Dermis microvascular lymphatic vessel endothelial cell (primary cell): ENCODE measurements at regions not wholly inside any gene's neighbourhood (a gene's known extent, or its start where the extent isn't known, plus 50 kb on each side); places are given as distances from the start of the nearest gene placed in this dataset.
A peak's percentile ranks its signal among the peaks of the same experiment; 100 is the strongest.
"Not testable (repeated sequence)": the region's sequence is repeated elsewhere in the genome, so short reads cannot be mapped to it uniquely, and the experiment has no call there.

ENCODE experiments used
- DNase-seq, 2 donors: peaks; one replicate each; pipeline versions ENCODE4 v3.0.0 to v3.0.0-alpha.2; 2010; ENCODE audit warnings: low read depth in 2 of 2

DNA sequence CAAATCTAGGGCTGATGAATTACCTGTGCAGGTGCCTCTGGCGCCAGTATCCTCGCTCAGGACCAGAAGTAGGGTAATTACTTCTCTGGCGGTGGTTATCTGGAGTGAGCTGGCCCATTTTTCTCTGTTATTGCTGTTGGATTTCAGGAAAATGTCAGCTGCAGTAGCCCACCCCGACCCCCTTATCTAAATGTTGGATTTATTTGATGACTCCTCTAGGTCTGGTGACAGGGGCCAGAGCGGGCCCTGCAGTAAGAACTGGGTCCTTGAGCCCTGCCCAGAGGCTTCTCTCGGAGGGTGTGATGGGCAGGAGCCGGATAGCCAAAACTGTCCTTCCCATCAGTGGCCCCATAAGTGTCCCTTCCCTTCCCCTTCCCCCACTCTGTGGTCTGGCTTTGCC is 384.3 kb downstream of the PTPRU start:
- DNase-seq: no peak

DNA sequence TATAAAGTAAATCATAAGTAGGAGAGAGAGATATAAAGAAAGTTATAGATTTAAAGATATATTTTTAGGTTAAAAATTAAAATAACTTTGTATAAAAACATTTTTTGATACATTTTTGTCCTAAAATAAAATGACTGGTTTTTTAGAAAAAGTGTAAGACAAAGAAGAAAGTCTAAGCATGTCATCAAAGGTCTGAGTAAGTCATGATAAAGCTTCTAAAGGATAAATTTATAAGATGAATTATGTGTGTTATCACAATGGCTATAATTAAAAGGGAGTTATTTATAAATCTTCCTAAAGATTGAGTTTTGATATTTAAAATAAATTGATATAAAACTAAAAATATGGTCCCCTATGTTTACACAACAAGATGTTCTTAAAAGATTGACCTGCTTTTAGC is 370.9 kb downstream of the PTPRU start:
- DNase-seq: no peak

DNA sequence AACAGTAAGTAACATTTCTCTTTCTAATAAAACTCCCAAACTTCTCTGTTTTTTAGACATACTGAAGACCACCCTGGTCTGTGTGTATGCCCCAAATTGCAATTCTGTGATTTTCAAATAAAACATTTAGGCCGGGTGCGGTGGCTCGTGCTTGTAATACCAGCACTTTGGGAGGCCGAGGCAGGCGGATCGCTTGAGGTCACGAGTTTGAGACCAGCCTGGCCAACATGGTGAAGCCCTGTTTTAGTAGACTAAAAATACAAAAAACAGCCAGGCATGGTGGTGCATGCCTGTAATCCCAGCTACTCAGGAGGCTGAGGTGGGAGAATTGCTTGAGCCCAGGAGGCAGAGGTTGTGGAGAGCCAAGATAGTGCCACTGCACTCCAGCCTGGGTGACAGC is 368.5 kb downstream of the PTPRU start:
- not testable (repeated sequence) for DNase-seq

DNA sequence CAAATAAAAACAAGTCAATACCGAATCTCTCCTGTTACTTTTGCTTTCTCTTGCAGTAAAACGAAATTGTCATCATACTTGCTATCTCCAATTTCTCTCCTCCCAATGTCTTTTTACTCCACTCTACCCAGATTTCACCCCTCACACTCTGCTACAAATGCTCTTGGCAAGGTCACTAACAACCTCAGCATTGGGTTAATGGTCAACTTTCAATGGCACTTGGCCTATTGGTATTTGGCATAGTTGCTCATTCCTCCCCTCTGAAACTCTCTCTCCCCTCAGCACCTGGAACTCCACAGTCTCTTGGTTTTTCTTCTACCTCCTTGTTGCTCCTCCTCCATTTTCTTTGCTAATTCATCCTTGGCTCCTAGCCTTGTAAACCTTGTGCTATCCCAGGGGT is 367.3 kb downstream of the PTPRU start:
- DNase-seq: no peak

DNA sequence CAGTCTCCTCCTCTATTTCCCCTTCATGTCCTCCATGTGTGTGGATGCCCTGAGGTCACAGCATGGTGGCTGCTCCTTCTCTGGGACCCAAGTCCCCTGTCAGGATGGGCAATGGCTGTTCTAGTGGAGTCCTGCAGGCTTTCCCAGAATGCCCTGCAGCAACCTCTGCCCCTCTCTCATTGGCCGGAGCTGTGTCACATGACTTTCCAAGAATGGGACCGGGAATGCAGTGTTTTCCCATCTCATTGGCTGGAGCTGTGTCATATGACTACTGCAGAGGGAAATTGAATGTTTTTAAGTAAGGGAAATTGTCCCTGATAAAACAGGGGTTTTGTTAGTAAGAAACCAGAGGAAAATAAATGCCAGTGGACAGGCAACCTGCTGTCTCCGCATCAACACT is 365.9 kb downstream of the PTPRU start:
- DNase-seq: no peak

DNA sequence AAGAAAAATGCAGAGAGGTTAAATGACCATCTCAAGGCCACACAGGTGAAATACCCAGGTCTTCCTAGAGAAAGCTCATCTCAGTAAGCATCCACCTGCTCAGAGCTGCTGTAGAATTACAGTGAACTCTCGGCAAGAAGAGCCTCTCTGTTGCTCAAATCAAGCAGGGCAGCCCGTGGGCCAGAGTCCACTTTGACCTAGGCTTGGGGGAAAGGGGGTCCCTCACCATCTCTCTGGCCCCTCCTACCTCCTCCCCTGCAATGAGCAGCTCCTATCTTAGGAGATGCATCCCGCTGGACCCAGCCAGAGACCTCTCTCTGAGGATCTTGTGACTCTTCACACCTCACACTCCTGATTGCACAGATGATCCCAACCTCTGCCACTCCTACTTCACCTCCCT is 364.7 kb downstream of the PTPRU start:
- no peak for DNase-seq

DNA sequence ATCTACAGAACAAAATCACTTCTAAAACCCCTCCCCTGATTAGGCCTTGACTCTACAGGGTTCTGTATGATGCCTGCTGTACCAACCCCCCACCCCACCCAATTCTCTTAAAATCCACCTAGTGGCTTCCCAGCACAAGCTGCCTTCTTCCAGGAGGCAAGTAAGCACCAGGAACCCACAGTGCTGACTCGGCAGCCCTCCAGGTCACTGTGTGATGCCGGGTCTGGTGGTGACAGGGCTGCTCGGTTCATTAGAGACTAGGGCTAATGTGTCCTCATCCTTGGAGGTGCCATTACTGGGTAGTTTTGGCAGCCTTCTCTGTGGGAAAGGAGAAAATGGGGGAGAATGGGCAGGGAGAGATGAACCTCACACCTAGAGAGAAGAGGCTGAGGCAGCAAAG is 363.5 kb downstream of the PTPRU start:
- DNase-seq: no peak

DNA sequence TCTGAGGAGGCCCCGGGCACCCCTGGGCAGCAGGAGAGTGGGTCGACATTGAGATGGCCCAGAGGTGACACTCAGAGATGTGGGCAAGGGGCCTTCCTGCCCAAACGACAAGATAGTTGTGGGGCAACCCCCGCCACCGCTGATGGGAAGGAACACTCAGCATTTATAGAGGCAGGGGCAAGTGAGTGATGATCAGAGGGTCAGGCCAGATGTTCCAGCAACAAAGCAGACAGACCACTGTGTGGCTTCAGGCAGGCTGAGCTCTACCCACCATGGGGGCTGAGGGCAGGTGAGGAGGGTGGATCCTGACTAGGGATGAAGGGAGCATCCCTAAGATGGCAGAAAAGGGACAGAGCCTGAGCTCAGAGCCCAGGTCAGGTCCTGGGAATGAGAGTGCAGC is 362.7 kb downstream of the PTPRU start:
- no peak for DNase-seq

DNA sequence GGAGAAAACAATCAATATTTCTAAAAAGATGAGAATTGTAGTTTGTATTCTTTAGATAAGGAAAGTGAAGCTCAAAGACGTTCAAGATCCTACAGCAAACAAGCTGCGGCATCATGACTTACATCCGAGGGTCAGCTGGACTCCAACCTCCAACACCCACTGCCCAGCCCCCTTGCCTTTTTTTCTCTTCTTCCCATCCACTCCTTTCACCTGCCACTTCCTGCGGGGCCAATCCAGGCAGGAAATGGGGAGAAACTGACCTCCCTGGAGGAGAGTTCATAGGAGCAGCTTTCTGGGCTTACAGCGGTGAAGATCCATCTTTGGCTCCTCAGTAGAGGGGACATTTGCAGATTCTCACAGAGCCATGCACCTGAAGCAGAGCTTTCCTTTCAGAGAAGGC is 361.5 kb downstream of the PTPRU start:
- no peak for DNase-seq

DNA sequence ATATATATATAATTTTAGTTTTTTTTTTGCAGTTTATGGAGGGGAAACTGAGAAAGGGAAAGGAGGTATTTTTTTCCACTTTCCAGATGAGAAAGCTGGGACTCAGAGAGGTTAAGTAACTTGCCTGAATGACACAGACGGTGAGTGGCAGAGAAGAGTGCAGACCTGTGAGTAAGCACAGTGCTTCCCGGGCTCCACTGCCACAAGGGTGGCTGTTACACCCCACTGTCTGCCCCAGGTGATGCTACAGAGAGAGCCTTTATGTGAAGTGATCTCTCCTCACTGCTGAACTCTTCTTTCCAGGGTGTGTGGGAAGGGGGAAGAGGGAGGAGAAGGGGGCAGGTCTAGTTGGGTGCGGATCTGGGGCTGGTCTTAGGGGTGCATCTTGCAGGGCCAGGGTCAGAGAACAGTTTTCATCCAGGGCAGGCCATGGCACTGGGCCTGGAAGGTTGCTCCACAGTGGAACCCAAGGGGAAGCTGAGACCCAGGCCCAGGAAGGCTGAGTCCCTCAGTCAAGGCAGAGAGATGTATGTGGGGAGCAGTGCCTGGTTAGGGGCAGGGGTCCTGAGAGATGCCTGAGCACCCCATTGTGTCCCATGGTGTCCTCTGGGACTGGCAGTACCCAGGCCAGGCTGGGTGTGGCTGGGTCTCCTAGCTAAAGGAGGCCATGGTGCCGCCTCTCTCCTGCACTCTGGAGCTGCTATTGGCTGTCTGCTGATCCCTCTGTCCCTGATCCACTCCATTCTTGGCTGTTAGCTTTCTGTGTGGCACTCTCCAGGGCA is 357.5 kb downstream of the PTPRU start:
- no peak for DNase-seq

DNA sequence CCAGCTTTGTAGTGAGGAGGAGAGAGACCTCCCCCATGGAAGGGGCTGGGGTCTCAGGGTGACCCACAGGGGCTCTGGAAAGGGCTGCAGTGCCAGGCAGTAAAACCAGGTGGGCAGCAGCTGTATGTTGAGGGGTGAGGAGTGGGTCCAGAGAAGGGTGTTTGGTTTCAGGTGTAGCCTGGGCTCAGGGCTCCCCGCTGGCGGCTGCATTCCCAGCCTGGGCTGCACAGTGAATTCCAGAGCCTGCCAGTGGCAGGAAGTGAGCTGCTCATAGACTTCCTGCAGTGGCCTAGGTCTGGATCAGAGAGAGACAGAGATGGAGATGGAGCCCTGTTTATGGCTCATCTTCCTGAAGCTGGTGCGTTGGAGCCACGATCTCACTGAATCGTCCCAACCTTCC is 356.4 kb downstream of the PTPRU start:
- peak in 1 of 2 donors; percentile 32 for DNase-seq

DNA sequence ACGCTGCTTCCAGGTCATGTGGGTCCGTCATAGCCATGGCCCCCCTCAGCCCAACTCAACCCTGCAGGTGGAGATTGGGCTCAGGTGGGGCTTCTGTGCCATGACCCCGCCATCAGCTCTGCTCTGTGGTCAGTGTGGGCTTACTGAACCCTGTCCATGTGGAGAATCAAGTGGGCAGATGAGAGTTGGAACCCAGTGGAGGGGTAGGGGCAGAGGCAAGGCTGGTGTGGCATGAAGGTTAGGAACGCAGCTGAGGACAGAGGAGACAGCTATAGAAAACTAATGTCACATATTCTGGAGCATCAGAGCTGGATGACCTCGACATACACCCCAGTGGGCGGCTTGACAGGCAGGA is 355.9 kb downstream of the PTPRU start:
- DNase-seq: no peak

DNA sequence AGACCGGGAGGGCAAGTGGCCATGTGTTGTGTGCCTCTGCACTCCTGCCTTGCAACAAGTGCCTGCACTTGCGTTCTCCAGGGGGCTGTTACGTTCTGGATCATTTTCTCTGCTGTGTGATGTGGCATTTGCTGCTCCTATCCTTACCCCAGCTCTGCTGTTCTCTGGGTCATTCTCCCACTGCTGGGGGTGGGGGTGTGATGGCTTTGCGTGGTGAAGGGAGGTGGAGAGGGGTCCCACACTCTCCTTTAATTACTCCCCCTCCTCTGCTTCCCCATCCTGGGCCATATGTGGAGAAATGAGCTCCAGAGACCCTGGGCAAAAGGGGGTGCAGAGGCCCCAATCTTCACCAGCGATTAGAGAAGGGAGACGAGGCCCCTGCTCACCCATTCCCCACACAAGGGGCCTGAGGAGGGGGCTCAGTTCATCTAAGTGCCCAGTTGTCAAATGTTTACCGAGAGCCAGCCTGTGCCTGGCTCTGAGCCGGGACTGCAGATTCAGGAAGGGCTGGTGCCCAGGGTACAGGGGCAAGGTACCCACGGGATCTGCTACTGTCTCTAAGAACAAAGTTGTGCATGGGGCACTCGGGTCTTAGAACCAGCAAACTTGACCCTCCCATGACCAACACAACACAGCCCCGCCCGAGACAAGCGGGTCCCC is 355.4 kb downstream of the PTPRU start:
- no peak for DNase-seq

DNA sequence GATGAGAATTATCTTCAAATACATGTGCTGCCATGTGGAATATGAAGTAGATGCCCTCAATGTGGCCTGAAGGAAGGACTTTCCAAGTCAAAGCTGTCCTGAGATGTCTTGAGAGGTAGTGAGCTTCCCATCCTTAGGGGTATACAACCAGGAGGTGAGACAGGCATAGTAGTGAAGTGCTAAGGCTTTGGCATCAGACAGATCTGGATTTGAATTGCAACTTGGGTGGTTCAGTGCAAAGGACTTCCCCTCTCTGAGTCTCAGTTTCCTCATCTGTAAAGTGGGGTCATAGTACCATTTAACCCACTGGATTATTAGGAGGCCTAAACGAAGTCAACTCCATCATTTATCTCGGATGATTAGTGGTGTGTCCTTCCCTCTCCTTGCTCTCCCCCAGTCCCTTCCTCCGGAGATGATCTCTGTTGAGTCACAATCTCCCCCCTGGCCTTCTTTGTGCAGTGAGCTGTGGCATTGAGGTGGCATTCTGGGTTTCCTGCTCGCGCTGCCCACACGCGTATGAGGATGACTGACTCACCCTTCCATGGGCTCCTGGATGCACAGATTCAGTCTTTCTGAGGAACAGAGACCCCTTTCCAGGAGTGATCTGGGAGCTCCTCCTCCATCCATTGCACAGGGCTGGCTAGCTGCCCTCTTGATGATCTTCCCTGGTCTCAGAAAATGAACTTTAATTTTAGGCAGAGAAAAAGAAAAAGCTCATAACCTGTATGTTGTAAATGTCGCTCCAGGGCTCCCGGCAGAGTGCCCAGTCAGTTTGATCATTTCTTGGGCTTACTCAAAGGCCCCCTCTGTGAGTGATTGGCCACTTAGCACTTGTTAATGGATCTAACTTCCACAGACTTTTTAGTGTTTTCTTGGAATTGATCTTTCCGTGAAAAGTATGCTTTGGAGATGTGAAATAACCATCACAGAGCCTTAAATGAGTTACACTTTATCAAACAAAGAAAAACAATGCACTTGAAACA is 354.6 kb downstream of the PTPRU start:
- DNase-seq: peak in 1 of 2 donors; percentile 34

DNA sequence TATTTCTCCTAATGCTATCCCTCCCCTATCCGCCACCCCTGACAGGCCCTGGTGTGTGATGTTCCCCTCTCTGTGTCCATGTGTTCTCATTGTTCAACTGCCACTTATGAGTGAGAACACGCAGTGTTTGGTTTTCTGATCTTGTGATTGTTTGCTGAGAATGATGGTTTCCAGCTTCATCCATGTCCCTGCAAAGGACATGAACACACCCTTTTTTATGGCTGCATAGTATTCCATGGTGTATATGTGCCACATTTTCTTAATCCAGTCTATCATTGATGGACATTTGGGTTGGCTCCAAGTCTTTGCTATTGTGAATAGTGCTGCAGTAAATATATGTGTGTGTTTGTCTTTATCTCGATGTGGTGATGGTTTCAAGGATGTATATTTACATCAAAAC is 353.4 kb downstream of the PTPRU start:
- not testable (repeated sequence) for DNase-seq

DNA sequence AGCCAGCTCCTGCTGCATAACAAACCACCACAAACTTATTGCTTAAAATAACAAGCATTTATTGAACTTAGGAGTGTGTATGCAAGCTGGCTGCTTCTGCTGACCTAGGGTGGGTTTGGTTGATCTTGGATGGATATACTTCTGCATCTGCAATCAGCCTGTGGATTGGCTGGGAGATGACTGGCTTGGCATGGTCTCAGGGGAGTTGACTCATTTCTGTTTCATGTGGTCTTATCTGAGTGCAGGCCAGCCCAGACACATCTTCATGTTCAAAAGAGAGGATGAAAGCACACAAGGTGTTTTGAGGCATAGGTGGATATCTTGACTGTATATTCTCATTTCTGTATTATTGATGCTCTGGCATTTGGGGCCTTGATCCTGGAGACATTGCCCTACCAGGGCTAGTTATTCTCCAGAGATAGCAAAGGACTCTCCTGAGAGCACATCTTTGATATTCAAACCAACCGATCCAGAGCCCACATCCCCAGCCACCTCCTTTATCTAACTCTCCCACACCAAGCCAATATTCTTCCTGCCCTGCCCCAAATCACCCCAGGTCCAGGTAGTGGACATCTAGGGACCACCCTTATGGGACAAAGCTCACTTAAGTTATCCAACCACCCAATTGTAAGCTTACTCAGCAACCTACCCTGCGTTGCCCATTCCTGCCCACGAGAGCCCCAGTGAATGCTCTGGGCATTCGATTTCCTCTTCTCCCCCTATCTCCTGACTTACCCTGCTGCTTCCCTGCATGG is 350.8 kb downstream of the PTPRU start:
- no peak for DNase-seq

DNA sequence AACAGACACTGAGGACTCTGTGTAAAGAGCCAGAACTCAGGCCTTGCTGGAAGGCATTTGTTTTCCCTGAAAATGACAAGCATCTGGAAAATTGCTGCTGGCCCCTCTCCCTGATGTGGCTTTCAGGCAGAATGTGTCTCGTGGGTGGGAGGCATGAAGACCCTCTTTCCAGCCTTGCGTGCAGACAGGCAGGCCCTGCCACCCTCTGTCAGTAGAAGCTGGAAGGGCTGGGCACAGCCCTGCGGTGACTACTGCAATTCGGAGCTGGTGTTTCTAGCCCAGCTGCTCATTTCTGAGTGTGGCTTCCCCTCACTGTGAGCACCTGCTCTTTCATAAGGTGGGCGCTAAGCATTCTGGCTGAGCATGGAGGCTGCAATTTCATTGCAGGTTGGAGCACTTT is 349.9 kb downstream of the PTPRU start:
- DNase-seq: no peak

DNA sequence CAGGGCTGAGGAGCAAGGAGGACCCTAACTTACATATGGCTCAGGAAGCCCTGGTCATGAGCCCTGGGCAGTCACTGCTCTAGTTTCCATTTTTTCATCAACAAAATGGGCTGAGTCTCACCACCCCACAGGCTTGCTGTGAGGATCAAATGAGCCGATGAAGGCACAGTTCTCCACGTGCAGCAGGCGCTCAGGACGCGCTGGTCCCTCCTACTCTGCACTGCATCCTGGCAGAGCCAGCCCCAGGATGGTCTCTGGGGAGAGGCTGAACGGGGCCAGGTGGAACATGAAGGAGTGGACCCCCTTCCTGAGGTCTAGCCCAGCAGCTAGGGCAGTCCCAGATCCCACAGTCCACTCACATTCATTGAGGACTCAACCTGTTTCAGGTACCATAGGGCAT is 349.3 kb downstream of the PTPRU start:
- DNase-seq: no peak

DNA sequence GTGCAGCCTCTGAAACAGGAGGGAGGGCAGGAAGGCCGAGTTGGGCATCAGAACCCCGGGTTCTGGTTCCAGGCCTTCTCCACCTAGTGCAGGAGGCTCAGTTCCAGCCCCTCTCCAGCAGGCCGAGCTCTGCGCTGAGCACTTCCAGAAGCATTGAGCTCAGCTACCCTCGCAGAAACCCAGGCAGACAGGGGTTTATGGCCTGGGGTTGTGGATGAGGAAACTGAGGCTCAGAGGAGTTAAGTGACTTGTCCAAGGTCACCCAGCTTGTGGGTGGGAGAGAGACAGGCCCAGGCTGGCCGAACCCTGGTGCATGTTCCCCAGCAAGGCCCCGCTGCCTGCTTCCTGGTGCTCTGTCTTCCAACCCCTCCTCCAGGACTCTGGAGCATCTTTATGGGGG is 348.9 kb downstream of the PTPRU start:
- DNase-seq: no peak

DNA sequence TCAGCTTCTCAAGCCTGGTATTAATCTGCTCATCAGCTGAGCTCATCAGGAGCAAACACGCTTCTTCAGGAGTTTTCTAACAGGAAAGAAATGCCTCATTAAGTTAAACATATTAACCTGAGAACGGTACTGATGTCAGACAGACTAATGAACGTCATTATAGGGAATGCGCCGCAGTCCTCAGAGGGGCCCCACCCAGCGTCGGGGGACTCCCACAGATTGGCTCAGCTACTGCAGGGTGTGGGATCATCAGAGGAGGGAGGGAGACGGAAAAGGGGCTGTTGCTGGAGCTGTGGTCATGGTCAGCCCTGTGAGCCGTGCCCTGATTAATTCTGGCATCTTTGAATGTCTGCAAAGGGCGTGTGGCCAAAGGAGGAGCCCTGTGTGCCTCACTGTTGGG is 348.5 kb downstream of the PTPRU start:
- no peak for DNase-seq

DNA sequence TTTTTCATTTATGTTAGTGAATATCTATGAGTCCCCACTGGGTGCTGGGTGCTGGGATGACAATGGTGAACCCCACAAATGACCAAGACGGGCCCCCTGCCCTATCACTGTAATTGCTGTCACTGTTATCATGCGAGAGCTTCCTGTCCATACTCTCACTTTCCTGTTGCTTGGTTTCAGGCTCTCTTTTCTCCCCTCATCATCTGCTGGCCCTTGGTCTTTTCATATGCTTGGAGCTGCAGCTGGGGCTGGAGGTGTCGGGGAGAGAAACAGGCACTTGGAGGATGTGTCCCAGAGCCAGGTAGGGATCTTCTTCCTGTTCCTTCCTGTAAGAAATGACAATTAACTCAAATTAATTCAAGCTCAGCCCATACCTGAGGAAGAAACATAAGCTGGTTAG is 348.0 kb downstream of the PTPRU start:
- DNase-seq: no peak

DNA sequence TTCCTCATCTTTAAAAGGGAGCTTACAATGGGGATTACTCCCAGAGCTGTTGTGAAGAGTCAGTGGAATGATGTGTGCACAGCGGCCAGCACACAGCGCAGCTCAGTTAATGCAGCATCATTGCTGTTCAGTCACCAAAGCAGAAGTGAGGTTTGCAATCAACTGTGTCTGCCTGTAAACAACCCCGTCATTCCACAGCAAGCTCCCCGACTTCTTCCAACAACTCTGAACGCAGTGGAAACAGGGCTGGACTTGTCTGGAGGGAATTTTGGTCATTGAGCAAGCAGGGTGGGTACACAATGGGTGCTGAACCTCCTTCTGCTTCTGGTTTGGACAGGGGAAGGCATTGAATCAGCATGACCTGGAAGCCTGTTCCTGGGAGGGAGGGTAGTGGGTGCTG is 347.4 kb downstream of the PTPRU start:
- no peak for DNase-seq
